ENCODE measurements at regions not wholly inside any gene's neighbourhood (a gene's known extent, or its start where the extent isn't known, plus 50 kb on each side); places are given as distances from the start of the nearest gene placed in this dataset.

- TF ChIP-seq CTCF (IDR thresholded peaks at IDR 0.05) (no peak), POLR2A (IDR thresholded peaks at IDR 0.05) (no peak)
Observed at GRCh38 chr10:45093945-45094344, 93.2 kb downstream of the ZNF22 start.

All from vagina (tissue), 2 donors.